Frontal cortex (tissue), 3 donors: ENCODE measurements at regions not wholly inside any gene's neighbourhood (a gene's known extent, or its start where the extent isn't known, plus 50 kb on each side); places are given as distances from the start of the nearest gene placed in this dataset.

Experiments used
- DNase-seq, 2 donors: peaks; one replicate each; pipeline ENCODE4 v3.0.0; 2012; ENCODE audit warnings: low spot score in 2 of 2
- FAIRE-seq: peaks from 2 replicates; lab custom pipeline; 2012; peaks lifted over from hg19 to GRCh38; lab: Jason Lieb, UNC
- donor health status: control.
- donor health status: control.
- donor health status: control.

DNA sequence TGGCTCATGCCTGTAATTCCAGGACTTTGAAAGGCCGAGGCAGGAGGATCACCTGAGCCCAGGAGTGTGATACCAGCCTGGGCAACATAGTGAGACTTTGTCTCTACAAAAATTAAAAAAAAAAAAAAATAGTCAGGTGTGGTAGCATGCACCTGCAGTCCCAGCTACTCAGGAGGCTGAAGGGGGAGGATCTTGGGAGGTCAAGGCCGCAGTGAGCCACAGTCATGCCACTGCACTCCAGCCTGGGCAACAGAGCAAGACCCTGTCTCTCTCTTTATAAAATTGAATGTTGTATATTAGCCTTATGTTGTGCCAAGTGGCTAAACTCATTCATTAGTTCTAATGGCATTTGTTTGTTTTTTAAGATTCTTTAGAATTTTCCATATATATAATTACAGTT, 207.7 kb upstream of the COPS8 start:
- no peak for DNase-seq
- FAIRE-seq: no peak

DNA sequence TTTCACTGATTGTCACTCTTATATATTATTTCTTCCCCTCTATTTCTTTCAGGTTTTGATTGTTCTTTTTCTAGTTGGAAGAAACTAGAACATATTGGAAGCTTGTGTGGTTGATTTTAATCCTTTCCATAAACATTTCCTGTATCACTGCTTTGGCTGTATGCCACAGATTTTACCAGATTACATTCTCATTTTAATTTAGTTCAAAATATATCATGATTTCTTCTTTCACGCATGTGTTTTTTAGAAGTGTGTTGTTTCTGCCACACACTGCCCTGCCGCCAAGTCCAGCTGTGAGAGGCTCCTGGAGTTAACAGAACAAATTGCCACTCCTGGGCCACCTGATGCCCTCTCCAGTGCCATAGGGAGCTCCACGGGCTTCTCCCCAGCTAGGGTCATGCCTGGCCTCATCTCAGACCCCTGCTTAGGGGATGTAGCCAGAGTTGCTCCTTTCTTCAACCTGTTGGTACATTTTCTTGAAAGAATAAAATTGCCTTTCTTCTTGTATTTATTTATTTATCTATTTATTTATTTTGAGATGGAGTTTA, 206.2 kb upstream of the COPS8 start:
- DNase-seq (no peak), FAIRE-seq (no peak)

DNA sequence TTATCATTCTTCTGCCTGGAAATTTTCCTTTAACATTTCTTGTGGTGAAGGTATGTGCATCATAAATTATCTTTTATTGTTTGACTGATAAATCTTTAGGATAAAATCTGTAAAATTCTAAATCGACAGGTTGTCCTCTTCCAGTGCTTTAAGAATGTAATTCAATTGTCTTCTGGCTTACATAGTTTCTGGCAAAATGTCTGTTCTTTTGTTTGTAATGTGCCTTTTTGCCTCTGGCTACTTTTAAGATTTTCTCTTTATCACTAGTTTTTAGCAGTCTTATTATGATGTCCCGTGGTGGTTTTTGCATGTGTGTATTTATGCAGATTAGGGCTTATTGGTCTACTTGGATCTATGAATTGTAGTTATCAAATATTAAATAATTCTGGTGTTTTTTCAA, 203.6 kb upstream of the COPS8 start:
- FAIRE-seq (no peak), DNase-seq (no peak)

DNA sequence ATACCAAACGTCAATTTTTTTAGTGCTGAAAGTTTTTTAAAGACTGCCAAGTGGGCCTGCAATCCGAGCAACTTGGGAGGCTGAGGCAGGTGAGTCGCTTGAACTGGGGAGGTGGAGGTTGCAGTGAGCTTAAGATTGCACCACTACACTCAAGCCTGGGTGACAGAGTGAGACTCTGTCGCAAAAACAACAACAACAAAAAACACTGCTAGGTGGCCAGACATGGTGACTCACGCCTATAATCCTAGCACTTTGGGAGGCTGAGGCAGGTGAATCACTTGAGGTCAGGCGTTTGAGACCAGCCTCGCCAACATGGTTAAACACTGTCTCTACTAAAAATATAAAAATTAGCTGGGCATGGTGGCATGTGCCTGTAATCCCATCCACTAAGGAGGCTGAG, 202.8 kb upstream of the COPS8 start:
- no peak for FAIRE-seq
- DNase-seq: no peak

DNA sequence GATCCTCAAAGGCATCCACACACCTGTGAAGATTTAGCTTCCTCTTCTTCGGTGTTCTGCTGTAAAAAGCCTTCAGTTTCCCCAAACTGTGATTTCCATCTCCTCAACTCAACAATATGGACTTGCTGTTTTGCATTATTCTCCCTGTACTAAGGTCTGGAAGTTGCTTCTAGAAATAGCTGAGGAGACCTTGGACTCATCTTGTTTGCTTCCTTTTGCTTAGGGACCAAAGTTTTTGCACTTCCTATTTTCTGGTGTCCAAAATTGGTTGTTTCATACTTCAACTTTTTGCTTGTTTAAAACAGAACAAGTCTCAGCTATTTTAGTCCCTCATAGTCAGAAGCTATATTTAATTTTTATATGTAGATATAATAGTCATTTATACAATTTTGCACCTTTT, 201.9 kb upstream of the COPS8 start:
- DNase-seq (no peak), FAIRE-seq (no peak)

DNA sequence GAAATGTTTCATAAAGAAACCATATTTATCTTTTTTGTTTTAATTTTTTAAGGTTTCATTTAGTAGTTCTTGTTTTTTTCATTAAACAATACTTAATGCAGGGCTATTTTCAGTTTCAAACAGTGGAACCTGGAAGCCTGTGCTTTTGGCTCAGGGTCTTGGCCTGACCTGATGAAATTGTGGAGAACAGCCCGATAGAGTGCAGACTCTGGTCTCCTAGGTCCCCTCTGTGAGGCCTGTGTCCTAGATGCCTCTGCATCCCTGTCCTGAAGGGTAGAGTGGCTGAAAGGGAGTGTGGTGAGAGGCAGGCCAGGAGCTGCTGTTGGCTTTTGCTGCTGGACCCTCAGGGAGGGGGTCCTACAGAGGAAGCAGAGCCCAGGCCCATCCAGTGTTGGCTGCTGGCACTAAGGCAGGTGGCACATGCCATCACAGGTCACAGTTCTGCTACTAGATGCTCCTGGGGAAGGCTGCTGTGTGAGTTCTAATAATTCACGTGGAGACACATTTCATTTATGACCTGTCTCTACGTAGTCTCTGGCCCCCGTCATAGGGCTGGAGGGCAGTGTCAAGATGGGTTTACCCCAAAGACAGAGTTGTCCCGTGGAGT, 201.0 kb upstream of the COPS8 start:
- no peak for FAIRE-seq
- no peak for DNase-seq

DNA sequence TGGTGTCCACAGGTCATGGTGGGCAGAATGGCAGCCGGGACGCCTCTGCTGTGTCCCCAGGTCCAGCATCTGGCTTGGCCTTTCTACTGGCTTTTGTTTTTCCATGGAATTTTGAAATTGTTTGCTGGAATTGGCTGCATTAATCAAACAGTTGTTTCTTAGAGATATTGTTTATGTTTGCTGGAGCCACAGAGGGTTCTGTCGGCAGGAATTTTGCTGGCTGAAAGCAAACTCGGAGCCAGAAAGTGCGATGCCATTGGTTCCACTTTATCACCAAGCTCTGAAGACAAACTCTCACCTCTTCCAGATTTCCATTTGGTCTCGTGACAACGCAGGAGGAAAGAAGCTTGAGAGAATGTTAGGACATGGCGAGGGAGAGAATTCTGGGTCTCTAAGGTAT, 199.2 kb upstream of the COPS8 start:
- FAIRE-seq: no peak
- no peak for DNase-seq

DNA sequence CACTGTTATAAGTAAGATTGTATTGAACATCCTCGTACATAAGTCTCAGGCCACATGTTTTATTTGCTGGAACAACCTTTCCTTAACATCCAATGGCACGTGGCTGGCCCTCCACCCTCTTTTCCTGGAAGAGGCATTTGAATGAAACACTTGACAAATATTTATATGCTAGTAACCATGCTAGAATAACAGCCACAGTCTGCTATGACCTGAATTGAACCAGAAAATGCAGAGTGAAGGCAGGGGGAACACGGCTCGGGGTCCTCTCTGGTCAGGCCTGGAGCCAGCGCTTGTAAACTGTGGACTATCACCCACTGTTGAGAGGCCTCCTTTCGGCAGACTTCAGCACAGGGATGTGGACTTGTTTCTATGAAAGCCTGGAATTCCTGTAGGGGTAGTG, 198.2 kb upstream of the COPS8 start:
- FAIRE-seq (no peak), DNase-seq (no peak)

DNA sequence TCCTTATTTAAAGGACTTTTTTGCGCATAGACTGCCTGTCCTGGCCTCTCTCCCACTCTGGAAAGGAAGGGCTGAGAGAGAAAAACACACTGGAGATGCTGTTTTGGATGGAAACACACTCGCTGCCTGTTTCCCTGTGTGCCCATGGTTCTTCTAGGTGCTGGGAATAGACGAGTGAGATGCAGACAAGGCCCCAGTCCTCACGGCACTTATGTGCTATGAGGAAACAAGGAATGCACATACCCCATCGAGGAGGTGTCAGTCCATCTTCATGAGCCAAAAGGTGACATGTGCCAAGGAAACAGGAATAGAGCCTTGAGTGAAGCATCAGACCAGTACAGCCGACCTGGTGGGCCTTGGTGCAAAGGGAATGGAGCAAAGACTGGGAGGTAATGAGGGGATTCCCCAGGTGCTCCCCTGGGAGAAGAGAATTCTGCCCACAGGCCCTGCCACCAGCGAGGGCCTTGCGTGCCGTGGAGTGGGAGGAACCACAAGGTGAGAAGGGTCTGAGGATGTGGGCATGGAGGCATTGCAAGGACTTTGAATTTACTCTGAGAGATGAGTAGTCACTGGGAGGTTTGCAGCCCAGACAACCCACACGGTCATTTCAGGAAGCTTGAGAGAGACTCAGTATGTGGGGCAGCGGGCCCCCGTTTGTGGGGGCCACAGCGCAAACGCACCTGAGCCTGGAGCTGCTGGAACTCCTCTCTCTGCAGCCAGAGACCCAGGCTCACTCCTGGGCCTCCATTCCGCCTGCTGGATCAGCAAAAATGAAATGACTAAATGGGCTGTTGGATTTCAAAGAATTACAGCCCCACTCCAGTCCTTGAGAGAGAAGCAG, 197.5 kb upstream of the COPS8 start:
- FAIRE-seq (no peak), DNase-seq (no peak)

DNA sequence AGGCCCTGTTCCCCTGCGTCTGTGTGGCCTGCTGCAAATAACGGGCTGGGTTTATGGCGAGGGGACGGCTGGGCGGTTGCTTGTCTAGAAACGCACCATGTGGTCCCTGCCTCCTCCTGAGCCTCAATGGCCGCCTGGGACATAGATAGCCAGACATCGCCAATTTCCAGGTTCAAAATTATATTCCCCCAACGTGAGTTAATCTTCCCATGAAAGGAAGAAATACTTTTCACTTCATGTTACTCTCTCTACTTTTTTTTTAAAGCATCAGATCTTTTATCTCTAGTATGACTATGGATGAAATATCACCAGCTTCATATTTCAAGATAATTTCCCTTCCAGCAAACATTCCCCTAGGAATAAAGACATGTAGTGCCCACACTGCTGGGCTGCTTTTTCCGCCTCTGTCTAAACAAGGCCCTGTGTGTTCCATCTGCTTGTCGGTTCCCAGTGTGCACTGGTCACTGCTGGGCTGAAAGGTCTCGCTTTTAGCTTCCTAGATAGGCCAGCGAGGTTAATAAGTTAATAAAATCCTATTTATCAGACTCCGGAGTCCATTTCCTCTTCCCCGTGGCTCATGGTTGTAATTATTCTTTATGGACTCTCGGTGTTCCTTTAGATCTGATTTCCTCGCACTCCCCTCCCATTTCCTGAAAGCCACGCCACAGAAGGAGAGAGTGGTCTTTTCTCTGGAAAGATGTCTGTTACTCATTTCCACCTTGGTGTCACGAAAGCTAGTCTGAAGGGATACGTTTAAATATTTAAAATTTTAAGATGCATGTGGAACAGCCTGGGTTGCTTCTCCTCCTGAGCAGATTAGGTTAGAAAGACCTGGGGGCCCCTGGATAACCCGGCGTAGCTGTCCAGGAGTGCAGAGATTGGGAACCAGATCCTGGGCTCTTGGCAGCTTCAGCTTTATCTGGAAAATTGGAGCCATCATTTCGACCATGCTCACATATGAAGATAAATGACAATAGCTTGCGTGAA, 196.6 kb upstream of the COPS8 start:
- FAIRE-seq (no peak), DNase-seq (no peak)

DNA sequence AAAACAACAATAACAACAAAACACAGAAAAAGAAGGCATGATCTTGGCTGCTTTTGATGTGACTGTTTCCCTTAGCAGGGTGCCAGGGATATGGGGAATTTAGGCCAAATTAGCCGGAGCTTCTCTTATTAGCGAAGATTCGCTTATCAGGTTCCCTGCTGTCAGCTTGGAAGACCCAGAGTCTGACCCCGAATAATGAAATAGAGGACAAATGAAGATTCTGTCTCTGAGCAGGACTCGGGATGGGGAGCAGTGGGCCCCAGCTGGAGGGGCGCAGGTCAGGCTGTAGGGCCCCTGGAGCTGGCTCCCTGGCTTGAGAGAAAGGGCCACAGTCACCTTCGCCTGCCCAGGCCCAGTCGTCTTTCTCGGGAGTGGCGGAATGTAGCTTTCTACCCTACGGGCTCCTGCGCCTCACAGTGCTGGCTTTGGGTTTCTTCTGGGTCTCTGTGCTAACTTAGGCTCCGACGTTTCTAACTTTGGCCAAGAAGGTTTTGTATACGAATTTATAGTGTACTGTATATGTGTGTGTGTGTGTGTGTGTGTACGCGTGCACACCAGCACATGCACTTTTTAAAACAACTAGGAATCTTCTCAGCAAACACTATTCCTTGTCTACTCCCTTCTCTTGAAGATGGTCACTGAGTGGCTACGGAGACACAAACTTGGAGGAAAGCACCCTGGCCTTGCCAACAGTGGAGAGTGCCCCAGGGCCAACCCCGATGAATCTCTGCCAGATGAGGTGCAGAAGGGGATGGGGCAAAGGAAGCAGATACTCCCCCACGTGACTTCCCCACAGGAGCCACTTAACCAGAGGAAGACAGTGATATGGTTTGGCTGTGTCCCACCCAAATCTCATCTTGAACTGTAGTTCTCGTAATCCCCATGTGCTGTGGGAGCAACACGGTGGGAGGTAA, 195.6 kb upstream of the COPS8 start:
- FAIRE-seq: no peak
- no peak for DNase-seq

DNA sequence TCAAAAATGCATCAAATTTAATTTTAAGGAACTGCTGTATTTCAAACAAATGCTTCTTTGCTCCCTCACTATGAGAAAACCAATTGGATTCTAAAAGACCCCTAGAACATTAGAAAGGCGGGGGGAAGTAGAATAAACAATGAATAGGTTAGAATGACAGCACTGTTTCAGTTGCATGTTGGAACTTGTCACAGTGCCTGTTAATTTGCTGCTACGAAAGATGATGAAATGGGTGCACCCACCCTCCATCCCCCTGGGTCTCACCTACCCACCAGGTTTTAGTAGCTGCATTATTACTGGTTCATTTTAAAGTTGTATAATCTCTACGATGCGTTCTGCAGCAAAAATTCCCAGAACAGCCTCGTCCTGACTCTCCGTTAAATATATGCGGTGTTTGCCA, 193.0 kb upstream of the COPS8 start:
- DNase-seq: no peak
- FAIRE-seq: no peak

DNA sequence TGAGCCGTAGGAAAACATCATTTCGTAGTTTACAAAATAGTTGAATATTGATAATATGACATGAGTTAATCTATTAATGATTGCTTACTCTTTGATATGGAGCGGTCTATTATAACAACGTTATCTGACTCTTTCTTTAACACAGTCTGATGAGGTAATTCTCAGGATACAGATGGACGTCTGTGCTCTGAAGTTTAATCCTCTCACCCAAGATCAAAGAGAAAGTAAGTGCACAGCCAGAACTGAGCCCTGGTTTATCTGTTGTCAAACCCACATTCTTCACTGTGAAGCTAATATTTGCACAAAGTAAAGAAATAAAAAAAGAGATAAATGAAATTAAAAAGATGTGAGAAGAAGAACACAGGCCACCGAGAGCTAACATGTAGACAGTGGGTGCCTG, 190.9 kb upstream of the COPS8 start:
- DNase-seq (no peak), FAIRE-seq (no peak)

DNA sequence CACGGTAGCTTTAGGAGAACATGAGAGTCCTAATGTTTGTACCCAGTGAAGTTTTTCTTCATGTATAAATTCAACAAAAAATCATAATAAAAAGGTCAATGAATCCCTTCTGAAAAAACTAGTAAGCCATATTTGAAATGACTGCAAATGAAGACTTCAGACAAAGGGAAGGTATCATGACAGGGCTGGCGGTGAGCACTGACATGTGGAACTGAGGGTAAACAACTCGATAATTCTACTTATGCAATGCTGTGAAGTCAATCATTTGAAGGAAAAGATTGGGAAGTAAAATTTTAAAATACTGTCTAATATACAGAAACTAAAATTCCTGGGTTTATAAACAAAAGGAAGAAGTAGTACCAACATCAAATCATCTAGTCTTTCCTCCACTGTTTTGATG, 190.2 kb upstream of the COPS8 start:
- DNase-seq (no peak), FAIRE-seq (no peak)

DNA sequence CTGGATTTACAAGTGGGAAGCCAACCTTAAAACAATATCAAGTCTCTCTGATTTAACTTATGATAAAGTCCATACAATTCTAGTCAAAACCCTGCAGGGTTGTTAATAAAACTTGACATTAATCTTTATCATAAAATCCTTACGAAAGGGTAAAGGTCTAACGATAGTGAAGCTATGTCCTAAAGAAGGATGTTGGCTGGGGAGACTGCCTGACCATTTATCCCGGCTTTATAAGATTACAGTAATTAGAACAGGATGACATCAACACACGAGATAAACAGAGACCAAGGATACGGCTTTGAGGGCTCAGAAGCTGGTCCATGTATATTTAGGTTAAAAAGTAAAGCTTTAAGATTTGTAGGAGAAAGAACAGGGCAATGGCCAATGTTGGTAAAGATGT, 189.0 kb upstream of the COPS8 start:
- FAIRE-seq (no peak), DNase-seq (no peak)

DNA sequence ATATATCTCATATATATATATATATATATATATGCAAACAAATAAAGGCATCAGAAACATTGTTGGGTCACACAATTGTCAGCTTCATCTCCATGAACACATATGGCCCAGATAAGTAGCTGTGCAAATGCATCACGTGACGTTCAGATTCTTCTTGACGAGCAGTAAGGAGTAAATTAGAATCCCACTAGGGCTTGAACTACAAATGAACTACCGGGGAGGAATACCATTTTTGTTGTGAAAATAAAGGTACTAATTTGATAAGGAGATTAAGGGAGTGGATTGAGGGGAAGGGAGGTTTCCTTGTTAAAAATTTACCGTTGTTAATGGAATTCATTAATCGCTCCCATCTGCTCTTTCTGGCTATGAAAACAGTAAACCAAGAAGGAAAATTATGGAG, 186.5 kb upstream of the COPS8 start:
- no peak for FAIRE-seq
- DNase-seq: no peak

DNA sequence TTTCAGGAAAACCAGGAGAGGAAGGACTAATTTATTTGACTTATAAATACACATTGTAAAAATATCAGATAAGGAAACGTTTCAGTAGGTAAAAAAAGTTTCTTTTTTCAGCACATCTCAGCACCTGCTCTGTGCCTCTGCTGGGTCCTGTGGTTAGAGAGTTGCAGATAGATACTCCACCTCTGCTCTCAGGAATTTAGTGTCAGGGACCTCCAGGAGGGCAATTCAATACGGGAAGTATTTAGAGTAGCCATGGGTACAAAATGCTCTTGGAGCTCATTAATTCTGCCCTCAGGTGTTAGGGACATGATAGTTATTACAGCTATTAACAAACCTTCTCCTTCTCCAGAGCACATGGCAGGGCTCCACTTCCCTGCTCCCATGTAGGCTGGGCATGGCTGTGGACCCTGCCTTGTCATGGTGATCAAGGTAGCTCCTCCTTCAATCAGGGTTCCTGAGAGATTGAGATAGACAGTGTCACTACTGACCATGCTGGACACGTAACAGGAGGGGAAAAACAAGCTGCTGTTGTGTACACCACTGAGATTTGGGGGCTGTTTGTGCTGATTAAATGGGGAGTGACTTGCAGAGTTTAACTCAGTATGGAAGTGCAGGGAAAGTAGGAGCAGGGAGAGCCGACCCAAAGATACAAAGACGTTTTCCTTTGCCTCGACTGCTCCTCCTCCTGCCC, 185.6 kb upstream of the COPS8 start:
- FAIRE-seq: no peak
- no peak for DNase-seq

DNA sequence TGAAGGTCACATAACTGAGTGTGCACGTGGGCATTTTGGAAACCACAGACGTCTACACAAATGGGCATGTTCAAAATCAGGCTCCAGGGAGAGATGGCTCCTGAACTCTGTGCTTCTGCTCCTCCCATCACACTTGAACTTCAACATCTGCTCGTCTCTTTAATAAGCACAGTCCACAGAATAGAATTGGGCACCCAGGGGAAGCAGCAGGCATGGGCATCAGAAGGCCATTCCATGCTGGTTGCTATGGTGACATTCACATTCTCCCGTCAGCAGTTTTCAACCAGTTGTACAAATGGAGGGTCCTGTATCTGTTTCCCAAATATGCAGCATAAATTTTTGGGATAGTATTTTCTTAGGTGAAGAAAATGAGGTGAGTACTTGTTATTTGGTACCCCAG, 183.7 kb upstream of the COPS8 start:
- FAIRE-seq (no peak), DNase-seq (no peak)

DNA sequence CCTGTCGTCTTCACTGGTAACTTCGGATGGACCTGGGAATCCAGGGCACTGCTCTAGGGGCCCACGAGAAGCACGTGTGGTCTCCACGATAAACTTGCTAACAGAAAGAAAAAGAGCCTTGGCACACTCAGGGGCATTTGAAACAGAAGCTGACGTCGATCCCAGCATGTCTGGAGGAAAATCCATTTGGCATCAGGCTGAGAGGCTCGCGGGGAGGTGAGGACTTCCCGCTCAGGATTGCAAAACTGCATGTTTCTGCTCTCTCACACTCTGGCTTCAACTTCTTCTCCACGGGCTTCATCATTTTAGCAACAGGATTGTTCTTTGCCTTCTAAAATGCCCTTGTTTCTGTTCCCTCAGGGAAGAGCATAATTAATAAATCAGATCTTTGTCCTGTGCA, 181.7 kb upstream of the COPS8 start:
- no peak for FAIRE-seq
- no peak for DNase-seq
